ENCODE measurements at regions not wholly inside any gene's neighbourhood (a gene's known extent, or its start where the extent isn't known, plus 50 kb on each side); places are given as distances from the start of the nearest gene placed in this dataset.

- intact Hi-C loops (cut with micrococcal nuclease; ENCODE audit: unreplicated experiment): no loop called here
- Histone ChIP-seq H3K9ac (ENCODE audit: insufficient read depth, low read depth, low read length) (no peak overlapping the region), H3K4me3 (replicated peaks in 1 of 3; ENCODE audit: insufficient read depth in 1 of 3, low read depth in 2 of 3, low read length in 3 of 3) (no peak overlapping the region), H3K36me3 (replicated peaks in 1 of 2; ENCODE audit: control insufficient read depth in 1 of 2, insufficient read depth in 2 of 2, low read length in 2 of 2) (no peaks in the 10 kb centered on the region), H4K20me1 (ENCODE audit: insufficient read depth, low read length) (no peaks in the 10 kb centered on the region), H2AFZ (ENCODE audit: low read length) (no peak overlapping the region), H3K4me1 (ENCODE audit: insufficient read depth, low read length) (no peaks in the 10 kb centered on the region), H3K27me3 (ENCODE audit: control insufficient read depth in 1 of 2, insufficient read depth in 2 of 2, low read length in 2 of 2) (peaks cover 0 to 12% of the 10 kb centered on the region in 2 experiments; a peak in 2 of 5 replicates), H3K9me3 (ENCODE audit: low read length) (no peaks in the 10 kb centered on the region), H3K79me2 (ENCODE audit: insufficient read depth, low read length) (no peaks in the 10 kb centered on the region), H3K27ac (ENCODE audit: extremely low read length, insufficient read depth, low read length) (no peak overlapping the region), H3K4me2 (ENCODE audit: low read depth, low read length) (no peak overlapping the region)
- DNase-seq (ENCODE audit: low spot score) (no peak), ATAC-seq (no peak), FAIRE-seq (no peak)
- no peak for TF ChIP-seq TGIF2 (CRISPR knock-in tag; IDR thresholded peaks at IDR 0.05)
- TF ChIP-seq, protein P1, sequence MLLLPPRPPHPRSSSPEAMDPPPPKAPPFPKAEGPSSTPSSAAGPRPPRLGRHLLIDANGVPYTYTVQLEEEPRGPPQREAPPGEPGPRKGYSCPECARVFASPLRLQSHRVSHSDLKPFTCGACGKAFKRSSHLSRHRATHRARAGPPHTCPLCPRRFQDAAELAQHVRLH (CRISPR knock-in tag; IDR thresholded peaks at IDR 0.05; ENCODE audit: borderline replicate concordance, low read depth): no peak
- TF ChIP-seq CHD4 (IDR thresholded peaks at IDR 0.05; ENCODE audit: borderline replicate concordance, low read length): no peak
- no peak for TF ChIP-seq SNAPC4 (CRISPR knock-in tag; IDR thresholded peaks at IDR 0.05)
- no peak for TF ChIP-seq ZNF101 (CRISPR knock-in tag; IDR thresholded peaks at IDR 0.05; ENCODE audit: borderline replicate concordance, low read depth)
- no peak for TF ChIP-seq MXI1 (IDR thresholded peaks at IDR 0.05; ENCODE audit: borderline replicate concordance, low read depth, low read length)
- TF ChIP-seq, protein P2, sequence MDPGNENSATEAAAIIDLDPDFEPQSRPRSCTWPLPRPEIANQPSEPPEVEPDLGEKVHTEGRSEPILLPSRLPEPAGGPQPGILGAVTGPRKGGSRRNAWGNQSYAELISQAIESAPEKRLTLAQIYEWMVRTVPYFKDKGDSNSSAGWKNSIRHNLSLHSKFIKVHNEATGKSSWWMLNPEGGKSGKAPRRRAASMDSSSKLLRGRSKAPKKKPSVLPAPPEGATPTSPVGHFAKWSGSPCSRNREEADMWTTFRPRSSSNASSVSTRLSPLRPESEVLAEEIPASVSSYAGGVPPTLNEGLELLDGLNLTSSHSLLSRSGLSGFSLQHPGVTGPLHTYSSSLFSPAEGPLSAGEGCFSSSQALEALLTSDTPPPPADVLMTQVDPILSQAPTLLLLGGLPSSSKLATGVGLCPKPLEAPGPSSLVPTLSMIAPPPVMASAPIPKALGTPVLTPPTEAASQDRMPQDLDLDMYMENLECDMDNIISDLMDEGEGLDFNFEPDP (CRISPR knock-in tag; conservative IDR thresholded peaks at IDR 0.05): no peak
- 50% methylated on average over 9 of the region's 9 CpGs for WGBS (ENCODE audit: low lambda C conversion rate)
- CTCF ChIA-PET (ENCODE audit: low intra/inter-chr PET ratio, low total read pairs): no interaction called here
- BruUV-seq (replicated peaks): no TSS peak
- POLR2A ChIA-PET: no interaction called here
- in situ Hi-C loops (cut with HindIII; ENCODE audit: extremely low pct_ligation_motif_present, low pct_unique_long_range_greater_than_20kb): no loop called here
These were observed 446.6 kb upstream of the HNRNPA3 start for GRCh38 chr2:176766005-176766404.

Measured in HepG2 (cell line).